Tibial nerve (tissue), 4 donors: ENCODE measurements at regions not wholly inside any gene's neighbourhood (a gene's known extent, or its start where the extent isn't known, plus 50 kb on each side); places are given as distances from the start of the nearest gene placed in this dataset.

ENCODE experiments used
- DNase-seq, 2 donors: peaks; one replicate each; pipeline ENCODE4 v3.0.0-alpha.2; 2019; ENCODE audit warnings: low spot score in 2 of 2
- H3K27ac ChIP-seq, 4 donors: fragments of 200-600 bp; sonication (generic) in 3 of 4; one replicate each; pipeline ENCODE4 v1.5.1; 2017 to 2019; ENCODE audit warnings: mild to moderate bottlenecking in 1 of 4
- H3K27me3 ChIP-seq, 2 donors: fragments of 200-600 bp; sonication (generic) in 1 of 2; one replicate each; pipeline versions ENCODE4 v1.5.1 to v1.6.0; 2017 to 2019
- H3K36me3 ChIP-seq, 3 donors: fragments of 200-600 bp; sonication (generic); one replicate each; pipeline ENCODE4 v1.5.1; 2018 to 2019
- H3K4me1 ChIP-seq, 4 donors: fragments of 200-600 bp; sonication (generic) in 3 of 4; one replicate each; pipeline ENCODE4 v1.5.1; 2017 to 2019
- H3K4me3 ChIP-seq, 4 donors: fragments of 200-600 bp; sonication (generic) in 3 of 4; one replicate each; pipeline ENCODE4 v1.5.1; 2017 to 2019; ENCODE audit warnings: mild to moderate bottlenecking in 1 of 4, moderate library complexity in 1 of 4
- H3K9me3 ChIP-seq, 4 donors: fragments of 200-600 bp; sonication (generic) in 3 of 4; one replicate each; pipeline ENCODE4 v1.5.1; 2017 to 2019
- EP300 ChIP-seq, 2 donors: sonication (generic); formaldehyde crosslinking; IDR thresholded peaks; one replicate each; pipeline ENCODE4 v1.6.1; 2017; ENCODE audit warnings: antibody characterized with exemption in 2 of 2, mild to moderate bottlenecking in 1 of 2
- POLR2A ChIP-seq, 2 donors: fragments of 450-650 bp; IDR thresholded peaks; one replicate each; pipeline ENCODE4 v1.6.1; 2017; ENCODE audit warnings: antibody characterized with exemption in 2 of 2, mild to moderate bottlenecking in 2 of 2, moderate library complexity in 2 of 2
- WGBS, 2 donors: methylation state at CpG; one replicate each; pipeline ENCODE4 v1.1.5; 2018; 5-methylcytosine and 5-hydroxymethylcytosine counted together
- TF ChIP-seq, protein P1 (sequence below), 5 experiments: fragments of 200-600 bp in 3 of 5; fragments of 450-650 bp in 2 of 5; sonication (generic) in 3 of 5; IDR thresholded peaks; one replicate each; pipeline ENCODE4 v1.5.1; 2016 to 2019; ENCODE audit warnings: antibody characterized with exemption in 5 of 5, mild to moderate bottlenecking in 3 of 5, moderate library complexity in 2 of 5

DNA sequence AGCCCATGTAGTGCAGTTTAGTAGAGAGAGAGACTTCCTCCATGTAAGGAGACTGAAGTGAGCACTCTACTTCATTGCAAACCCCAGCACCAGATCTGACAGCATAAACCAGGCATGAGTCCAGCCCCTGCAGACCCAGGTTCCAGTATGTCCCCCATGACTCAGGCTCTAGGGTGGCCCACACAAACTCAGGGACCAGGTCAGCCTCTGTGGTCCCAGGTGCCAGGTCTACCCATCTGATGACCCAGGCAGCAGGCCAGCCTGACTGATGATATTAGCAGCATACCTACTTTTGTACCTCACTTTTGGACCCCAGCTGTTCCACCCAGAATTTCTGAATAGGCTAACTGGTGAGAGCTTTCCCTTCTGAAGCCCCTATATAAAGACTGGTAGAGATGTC is 647.8 kb downstream of the ANXA1 start:
- H3K9me3 ChIP-seq = peaks cover 0 to 3% (median 0%) of the 10 kb centered on the region in 4 donors
- H3K36me3 ChIP-seq = no peaks in the 10 kb centered on the region
- DNase-seq = no peak
- no peaks in the 10 kb centered on the region for H3K4me1 ChIP-seq
- no peak overlapping the region for H3K4me3 ChIP-seq
- TF ChIP-seq EP300 (IDR thresholded peaks at IDR 0.05) (no peak), POLR2A (IDR thresholded peaks at IDR 0.05) (no peak)
- TF ChIP-seq, protein P1, sequence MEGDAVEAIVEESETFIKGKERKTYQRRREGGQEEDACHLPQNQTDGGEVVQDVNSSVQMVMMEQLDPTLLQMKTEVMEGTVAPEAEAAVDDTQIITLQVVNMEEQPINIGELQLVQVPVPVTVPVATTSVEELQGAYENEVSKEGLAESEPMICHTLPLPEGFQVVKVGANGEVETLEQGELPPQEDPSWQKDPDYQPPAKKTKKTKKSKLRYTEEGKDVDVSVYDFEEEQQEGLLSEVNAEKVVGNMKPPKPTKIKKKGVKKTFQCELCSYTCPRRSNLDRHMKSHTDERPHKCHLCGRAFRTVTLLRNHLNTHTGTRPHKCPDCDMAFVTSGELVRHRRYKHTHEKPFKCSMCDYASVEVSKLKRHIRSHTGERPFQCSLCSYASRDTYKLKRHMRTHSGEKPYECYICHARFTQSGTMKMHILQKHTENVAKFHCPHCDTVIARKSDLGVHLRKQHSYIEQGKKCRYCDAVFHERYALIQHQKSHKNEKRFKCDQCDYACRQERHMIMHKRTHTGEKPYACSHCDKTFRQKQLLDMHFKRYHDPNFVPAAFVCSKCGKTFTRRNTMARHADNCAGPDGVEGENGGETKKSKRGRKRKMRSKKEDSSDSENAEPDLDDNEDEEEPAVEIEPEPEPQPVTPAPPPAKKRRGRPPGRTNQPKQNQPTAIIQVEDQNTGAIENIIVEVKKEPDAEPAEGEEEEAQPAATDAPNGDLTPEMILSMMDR (IDR thresholded peaks at IDR 0.05) = no peak
- no peaks in the 10 kb centered on the region for H3K27me3 ChIP-seq
- no peak overlapping the region for H3K27ac ChIP-seq

DNA sequence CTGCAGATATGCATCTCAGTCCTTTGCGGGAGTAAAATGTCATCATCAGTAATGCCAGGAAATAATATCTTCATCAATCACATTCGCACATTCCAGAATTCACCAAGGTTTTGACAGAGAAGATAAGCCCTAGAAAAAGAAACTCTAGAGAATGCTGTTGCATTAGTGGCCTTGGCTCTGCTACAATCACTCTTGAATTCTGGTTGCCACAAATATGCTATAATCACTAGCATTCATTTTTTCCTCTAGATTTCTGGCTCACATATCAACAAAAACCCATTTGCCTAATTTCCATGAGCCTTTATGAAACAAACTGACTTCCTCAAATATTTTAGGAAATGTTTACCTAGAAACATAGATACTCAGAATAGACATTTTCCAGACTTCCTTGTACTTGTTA is 653.4 kb downstream of the ANXA1 start:
- no peaks in the 10 kb centered on the region for H3K36me3 ChIP-seq
- H3K9me3 ChIP-seq = peaks cover 0 to 3% (median 0%) of the 10 kb centered on the region in 4 donors
- no peak for DNase-seq
- H3K4me3 ChIP-seq = no peak overlapping the region
- H3K27ac ChIP-seq = no peak overlapping the region
- WGBS, 2 donors = 69 to 80% methylated on average over 2 of the region's 2 CpGs
- no peaks in the 10 kb centered on the region for H3K27me3 ChIP-seq
- TF ChIP-seq, protein P1 (IDR thresholded peaks at IDR 0.05) = no peak
- no peak for TF ChIP-seq POLR2A (IDR thresholded peaks at IDR 0.05)
- TF ChIP-seq EP300 (IDR thresholded peaks at IDR 0.05) = no peak
- H3K4me1 ChIP-seq = peaks cover 0 to 8% (median 2%) of the 10 kb centered on the region in 4 donors

DNA sequence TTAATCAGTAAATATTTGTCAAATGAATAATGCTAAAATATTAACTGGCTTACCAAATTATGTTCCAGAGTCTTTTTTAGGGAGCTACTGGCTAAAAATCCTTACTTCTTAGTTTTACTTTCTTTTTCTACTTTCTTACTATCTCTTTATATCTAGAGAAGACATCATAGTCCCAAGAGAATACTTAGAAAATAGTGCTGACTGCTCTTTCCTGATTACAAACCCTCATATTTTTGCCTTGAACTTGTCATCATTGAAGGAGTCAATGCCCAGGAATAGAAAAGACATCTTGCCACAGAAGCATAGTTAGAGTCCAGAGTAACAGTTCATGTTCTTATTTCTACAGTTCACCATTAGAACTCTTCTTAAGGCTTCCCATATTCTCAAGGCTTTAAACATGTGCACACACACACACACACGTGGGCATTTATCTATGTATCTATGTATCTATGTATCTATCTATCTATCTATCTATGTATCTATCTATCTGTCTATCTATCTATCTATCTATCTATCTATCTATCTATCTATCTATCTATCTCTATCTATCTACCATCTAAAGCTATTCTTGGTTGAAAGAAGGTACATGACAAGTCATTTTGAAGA is 654.3 kb downstream of the ANXA1 start:
- H3K4me3 ChIP-seq = no peak overlapping the region
- H3K9me3 ChIP-seq = no peaks in the 10 kb centered on the region
- 89 to 91% methylated on average over 1 of the region's 1 CpG for whole genome bisulfite sequencing, 2 donors
- DNase-seq = no peak
- H3K27ac ChIP-seq = no peak overlapping the region
- peaks cover 0 to 8% (median 2%) of the 10 kb centered on the region in 4 donors for H3K4me1 ChIP-seq
- TF ChIP-seq EP300 (IDR thresholded peaks at IDR 0.05) = no peak
- TF ChIP-seq, protein P1 (IDR thresholded peaks at IDR 0.05) = no peak
- TF ChIP-seq POLR2A (IDR thresholded peaks at IDR 0.05) = no peak
- H3K27me3 ChIP-seq = no peaks in the 10 kb centered on the region
- no peaks in the 10 kb centered on the region for H3K36me3 ChIP-seq

DNA sequence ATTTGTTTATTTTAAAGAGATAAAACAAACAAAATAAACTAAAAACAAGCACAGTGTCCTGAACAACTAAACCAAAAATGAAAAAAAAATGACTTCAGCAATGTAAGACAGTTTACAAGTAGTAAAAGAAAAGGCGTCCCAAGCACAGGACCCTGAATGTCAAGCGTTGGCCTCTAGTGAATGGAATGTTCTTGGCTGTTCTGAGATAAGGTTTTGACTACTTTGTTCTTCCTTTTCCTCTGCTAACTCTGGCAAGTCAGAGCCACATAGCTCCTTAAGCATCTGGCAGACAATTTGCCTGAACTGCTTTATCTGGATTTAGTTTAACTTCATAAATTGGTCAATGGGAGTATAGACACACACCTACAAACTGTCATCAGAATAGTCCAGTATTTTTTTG is 655.2 kb downstream of the ANXA1 start:
- 67 to 76% methylated on average over 2 of the region's 2 CpGs for WGBS, 2 donors
- no peaks in the 10 kb centered on the region for H3K9me3 ChIP-seq
- TF ChIP-seq EP300 (IDR thresholded peaks at IDR 0.05) = no peak
- no peak for TF ChIP-seq POLR2A (IDR thresholded peaks at IDR 0.05)
- TF ChIP-seq, protein P1 (IDR thresholded peaks at IDR 0.05) = no peak
- no peak overlapping the region for H3K4me3 ChIP-seq
- H3K4me1 ChIP-seq = peaks cover 0 to 8% (median 2%) of the 10 kb centered on the region in 4 donors
- H3K27me3 ChIP-seq = no peaks in the 10 kb centered on the region
- H3K27ac ChIP-seq = no peak overlapping the region
- no peaks in the 10 kb centered on the region for H3K36me3 ChIP-seq
- DNase-seq = no peak

DNA sequence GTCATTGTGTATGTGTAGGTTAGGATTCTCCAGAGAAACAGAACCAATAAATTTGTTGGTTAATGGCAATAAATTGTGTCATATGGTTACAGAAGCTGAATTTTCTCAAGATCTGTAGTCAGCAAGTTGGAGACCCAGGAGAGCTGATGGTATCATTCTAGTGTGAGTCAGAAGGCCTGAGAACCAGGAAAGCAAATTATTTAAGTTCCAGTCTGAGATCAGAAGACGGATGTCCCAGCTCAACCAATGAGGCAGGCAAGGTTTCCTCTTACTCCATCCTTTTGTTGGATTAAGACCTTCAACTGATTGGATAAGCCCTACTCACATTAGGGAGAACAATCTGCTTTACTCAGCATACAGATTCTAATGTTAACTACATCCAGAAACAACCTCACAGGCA is 656.3 kb downstream of the ANXA1 start:
- no peaks in the 10 kb centered on the region for H3K27me3 ChIP-seq
- H3K27ac ChIP-seq = no peak overlapping the region
- 89 to 100% methylated on average over 1 of the region's 1 CpG for WGBS, 2 donors
- DNase-seq = no peak
- TF ChIP-seq EP300 (IDR thresholded peaks at IDR 0.05) (no peak), POLR2A (IDR thresholded peaks at IDR 0.05) (no peak)
- TF ChIP-seq, protein P1 (IDR thresholded peaks at IDR 0.05) = no peak
- H3K4me1 ChIP-seq = peaks cover 0 to 8% (median 2%) of the 10 kb centered on the region in 4 donors
- no peak overlapping the region for H3K4me3 ChIP-seq
- H3K36me3 ChIP-seq = no peaks in the 10 kb centered on the region
- no peaks in the 10 kb centered on the region for H3K9me3 ChIP-seq
